HCT116 (cell line): ENCODE measurements at regions not wholly inside any gene's neighbourhood (a gene's known extent, or its start where the extent isn't known, plus 50 kb on each side); places are given as distances from the start of the nearest gene placed in this dataset.
A peak's percentile ranks its signal among the peaks of the same experiment; 100 is the strongest.

ENCODE experiments used
- CEBPB ChIP-seq: IDR thresholded peaks from 2 replicates; pipeline ENCODE4 v1.6.1; 2012; ENCODE audit warnings: low read depth
- CTCF ChIP-seq, 3 experiments: fragments of 200-600 bp in 1 of 3; sonication (generic) in 1 of 3; IDR thresholded peaks in 2 of 3; conservative IDR thresholded peaks in 1 of 3; 2 replicates each; pipeline ENCODE4 v1.5.1; 2012 to 2017; ENCODE audit warnings: low read depth in 2 of 3, low read length in 2 of 3, antibody characterized with exemption in 1 of 3, borderline replicate concordance in 1 of 3, control low read depth in 1 of 3, mild to moderate bottlenecking in 1 of 3, mixed read lengths in 1 of 3, mixed run types in 1 of 3, moderate library complexity in 1 of 3; ENCODE audit not compliant: insufficient read depth in 1 of 3
- EGR1 ChIP-seq: IDR thresholded peaks from 2 replicates; pipeline ENCODE4 v1.6.1; 2012; ENCODE audit warnings: low read depth
- EZH2 ChIP-seq: fragments of 200-600 bp; sonication (generic); IDR thresholded peaks from 2 replicates; pipeline ENCODE4 v1.6.1; 2017; ENCODE audit warnings: antibody characterized with exemption, mixed run types
- EZH2phosphoT487 ChIP-seq: fragments of 200-600 bp; IDR thresholded peaks from 2 replicates; pipeline ENCODE4 v1.6.1; 2018; ENCODE audit warnings: antibody characterized with exemption, borderline replicate concordance
- MAX ChIP-seq: IDR thresholded peaks from 2 replicates; pipeline ENCODE4 v1.6.1; 2012
- POLR2A ChIP-seq: IDR thresholded peaks from 2 replicates; pipeline ENCODE4 v1.7.0; 2011; ENCODE audit warnings: borderline replicate concordance; ENCODE audit not compliant: insufficient read depth, insufficient read length; ENCODE audit errors: extremely low read depth
- POLR2AphosphoS5 ChIP-seq: IDR thresholded peaks from 2 replicates; pipeline ENCODE4 v1.6.1; 2011; ENCODE audit warnings: mild to moderate bottlenecking, low read depth, low read length, moderate library complexity
- RAD21 ChIP-seq: IDR thresholded peaks from 2 replicates; pipeline ENCODE4 v1.6.1; 2012; ENCODE audit warnings: low read depth, mild to moderate bottlenecking
- SIN3A ChIP-seq: IDR thresholded peaks from 2 replicates; pipeline ENCODE4 v1.6.1; 2012; ENCODE audit warnings: low read depth
- SRF ChIP-seq: IDR thresholded peaks from 2 replicates; pipeline ENCODE4 v1.6.1; 2012; ENCODE audit warnings: low read depth
- TCF7L2 ChIP-seq: IDR thresholded peaks from 2 replicates; pipeline ENCODE4 v1.7.0; 2011; ENCODE audit warnings: borderline replicate concordance, inconsistent platforms; ENCODE audit not compliant: insufficient read depth, insufficient read length; ENCODE audit errors: extremely low read depth
- YY1 ChIP-seq: IDR thresholded peaks from 2 replicates; pipeline ENCODE4 v1.6.1; 2011; ENCODE audit warnings: low read length, low read depth, moderate library complexity, mild to moderate bottlenecking; ENCODE audit not compliant: insufficient replicate concordance; ENCODE audit errors: extremely low read depth
- TF ChIP-seq, protein P1 (sequence below): IDR thresholded peaks from 2 replicates; pipeline ENCODE4 v1.6.1; 2012; ENCODE audit warnings: low read depth

DNA sequence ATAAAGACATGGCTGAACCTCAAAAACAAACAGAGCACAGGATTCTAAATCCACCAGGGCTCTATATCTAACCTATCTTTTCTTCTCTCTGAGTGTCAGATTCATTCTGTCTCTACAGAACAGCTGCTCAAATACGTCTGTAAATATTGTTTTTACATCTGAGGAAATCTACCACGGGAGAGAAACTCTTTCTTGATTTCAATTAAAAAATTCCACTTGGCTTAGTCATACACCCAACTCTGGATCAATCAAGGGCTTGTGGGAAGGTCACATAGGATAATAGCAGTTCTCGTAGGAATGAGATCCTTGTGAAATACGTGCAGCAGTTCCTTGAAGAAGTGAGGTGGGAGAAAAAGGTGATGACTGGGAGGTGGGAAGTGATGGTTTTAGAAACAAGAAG, 1355.7 kb upstream of the ADGRL2 start:
- TF ChIP-seq CTCF (IDR thresholded peaks at IDR 0.05 in 2 of 3, conservative IDR thresholded peaks at IDR 0.05 in 1 of 3; ENCODE audit: borderline replicate concordance in 1 of 3, insufficient read depth in 1 of 3, low read depth in 2 of 3, low read length in 2 of 3) (no peak), EZH2phosphoT487 (no peak), CEBPB (no peak), EZH2 (no peak), YY1 (no peak), POLR2A (no peak), TCF7L2 (peak; percentile 29), RAD21 (no peak), POLR2AphosphoS5 (no peak), SRF (no peak), MAX (no peak), EGR1 (no peak), SIN3A (no peak)
- TF ChIP-seq, protein P1, sequence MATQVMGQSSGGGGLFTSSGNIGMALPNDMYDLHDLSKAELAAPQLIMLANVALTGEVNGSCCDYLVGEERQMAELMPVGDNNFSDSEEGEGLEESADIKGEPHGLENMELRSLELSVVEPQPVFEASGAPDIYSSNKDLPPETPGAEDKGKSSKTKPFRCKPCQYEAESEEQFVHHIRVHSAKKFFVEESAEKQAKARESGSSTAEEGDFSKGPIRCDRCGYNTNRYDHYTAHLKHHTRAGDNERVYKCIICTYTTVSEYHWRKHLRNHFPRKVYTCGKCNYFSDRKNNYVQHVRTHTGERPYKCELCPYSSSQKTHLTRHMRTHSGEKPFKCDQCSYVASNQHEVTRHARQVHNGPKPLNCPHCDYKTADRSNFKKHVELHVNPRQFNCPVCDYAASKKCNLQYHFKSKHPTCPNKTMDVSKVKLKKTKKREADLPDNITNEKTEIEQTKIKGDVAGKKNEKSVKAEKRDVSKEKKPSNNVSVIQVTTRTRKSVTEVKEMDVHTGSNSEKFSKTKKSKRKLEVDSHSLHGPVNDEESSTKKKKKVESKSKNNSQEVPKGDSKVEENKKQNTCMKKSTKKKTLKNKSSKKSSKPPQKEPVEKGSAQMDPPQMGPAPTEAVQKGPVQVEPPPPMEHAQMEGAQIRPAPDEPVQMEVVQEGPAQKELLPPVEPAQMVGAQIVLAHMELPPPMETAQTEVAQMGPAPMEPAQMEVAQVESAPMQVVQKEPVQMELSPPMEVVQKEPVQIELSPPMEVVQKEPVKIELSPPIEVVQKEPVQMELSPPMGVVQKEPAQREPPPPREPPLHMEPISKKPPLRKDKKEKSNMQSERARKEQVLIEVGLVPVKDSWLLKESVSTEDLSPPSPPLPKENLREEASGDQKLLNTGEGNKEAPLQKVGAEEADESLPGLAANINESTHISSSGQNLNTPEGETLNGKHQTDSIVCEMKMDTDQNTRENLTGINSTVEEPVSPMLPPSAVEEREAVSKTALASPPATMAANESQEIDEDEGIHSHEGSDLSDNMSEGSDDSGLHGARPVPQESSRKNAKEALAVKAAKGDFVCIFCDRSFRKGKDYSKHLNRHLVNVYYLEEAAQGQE, result no peak
